GM12873 (cell line): ENCODE measurements at regions not wholly inside any gene's neighbourhood (a gene's known extent, or its start where the extent isn't known, plus 50 kb on each side); places are given as distances from the start of the nearest gene placed in this dataset.

ENCODE experiments used
- CTCF ChIP-seq: IDR thresholded peaks from 2 replicates; pipeline ENCODE4 v1.5.1; 2012; ENCODE audit warnings: low read depth, mild to moderate bottlenecking, moderate library complexity, low read length, control low read depth; ENCODE audit not compliant: insufficient read depth; ENCODE audit errors: missing control alignments

- TF ChIP-seq CTCF: no peak
Measured at GRCh38 chr1:189697113-189697512, 780.6 kb downstream of the BRINP3 start.

DNA sequence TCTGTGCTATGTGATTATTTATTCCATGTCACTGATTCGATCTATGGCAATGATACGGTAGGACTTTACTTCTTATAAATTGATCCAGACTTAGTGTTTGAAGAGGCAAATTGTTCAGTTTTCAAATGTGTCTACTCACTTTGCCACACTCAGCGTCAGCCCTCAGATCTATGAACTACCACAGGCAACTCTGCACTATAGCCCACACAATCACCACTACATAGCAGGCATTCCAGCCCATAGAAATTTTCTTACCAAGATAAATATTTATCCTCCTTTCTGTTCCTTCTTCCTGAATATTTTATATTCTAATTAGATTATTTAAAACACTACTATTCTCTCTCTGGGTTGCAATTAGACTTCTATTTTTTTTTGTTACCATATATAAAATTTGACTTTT, 776.1 kb downstream of the BRINP3 start:
- TF ChIP-seq CTCF: no peak

GRCh38 chr1:189706594-189706993, 771.1 kb downstream of the BRINP3 start:
- TF ChIP-seq CTCF: no peak

DNA sequence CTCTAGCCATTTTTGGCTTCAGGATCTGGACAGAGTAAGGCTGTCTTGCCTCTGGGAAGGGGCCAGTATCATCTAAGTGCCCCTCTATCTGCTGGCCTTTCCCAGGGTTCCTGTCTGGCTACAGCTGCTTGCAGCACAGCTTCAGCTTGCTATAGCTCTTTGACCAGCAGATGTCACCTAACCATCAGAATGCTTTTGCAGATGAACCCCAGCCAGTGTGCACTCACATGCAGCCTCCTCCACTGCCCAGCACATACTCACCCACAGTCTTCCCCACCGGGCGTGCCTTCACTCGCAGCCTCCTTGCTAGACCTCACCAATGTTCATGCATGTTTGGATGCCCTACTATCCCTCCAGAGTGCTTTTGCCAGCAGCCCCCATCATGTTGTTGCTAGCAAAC, 769.0 kb downstream of the BRINP3 start:
- TF ChIP-seq CTCF: no peak

DNA sequence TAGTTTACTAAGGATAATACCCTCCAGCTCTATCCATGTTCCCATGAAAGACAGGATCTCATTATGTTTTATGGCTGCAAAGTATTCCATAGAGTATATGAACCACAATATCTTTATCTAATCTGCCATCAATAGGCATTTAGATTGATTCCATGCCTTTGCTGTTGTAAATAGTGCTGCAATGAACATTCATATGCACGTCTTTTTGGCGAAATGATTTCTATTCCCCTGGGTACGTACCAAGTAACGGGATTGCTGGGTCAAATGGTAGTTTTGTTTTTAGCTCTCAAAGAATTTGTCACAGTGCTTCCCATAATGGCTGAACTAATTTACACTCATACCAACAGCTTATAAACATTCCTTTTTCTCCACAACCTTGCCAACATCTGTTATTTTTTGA, 750.9 kb downstream of the BRINP3 start:
- TF ChIP-seq CTCF: no peak

DNA sequence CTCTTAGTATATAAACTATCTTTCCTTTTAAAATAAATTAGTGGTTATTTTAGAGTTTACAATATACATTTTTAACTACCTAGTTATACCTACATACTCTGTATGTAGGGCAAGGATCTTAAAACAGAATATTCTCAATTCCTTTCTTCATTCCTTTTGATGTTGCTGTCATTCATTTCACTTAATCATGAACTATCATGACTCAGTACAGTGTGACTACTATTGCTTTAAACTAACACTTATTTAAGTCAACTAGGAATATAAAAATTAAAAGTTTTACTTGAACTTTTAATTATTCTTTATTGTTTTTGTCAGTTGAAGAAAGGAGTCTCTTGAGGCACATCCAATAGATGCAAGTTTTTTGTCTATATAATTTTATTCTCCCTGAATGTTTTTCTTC, 726.4 kb downstream of the BRINP3 start:
- no peak for TF ChIP-seq CTCF

DNA sequence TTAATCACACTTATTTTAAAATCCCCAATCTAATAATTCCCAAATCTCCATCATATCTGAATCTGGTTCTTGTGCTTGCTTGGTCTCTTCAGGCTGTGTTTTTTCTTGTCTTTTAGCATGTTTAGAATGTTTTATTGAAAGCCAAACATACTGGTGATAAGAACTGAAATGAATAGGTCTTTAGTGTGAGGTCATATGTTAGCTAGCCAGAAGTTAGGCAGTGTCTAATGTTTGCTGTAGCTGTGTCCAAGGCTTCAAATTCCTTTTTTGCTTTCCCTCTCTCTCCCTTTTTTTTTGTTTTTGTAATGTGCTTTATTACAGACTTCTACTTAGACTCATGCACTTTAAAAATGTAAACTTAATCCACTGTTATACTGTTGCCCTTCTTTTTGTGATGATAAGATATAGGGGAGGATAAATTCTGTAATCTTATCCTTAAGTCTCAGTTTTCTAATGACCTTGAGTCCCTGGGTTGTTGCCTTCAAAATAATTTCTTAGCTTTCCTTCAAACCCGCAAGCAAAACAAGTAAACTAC, 725.1 kb downstream of the BRINP3 start:
- TF ChIP-seq CTCF: no peak
